SJCRH30 (cell line): ENCODE measurements at regions not wholly inside any gene's neighbourhood (a gene's known extent, or its start where the extent isn't known, plus 50 kb on each side); places are given as distances from the start of the nearest gene placed in this dataset.

Source experiments
- DNase-seq, 2 experiments: peaks; one replicate each; pipeline ENCODE4 v3.0.0-alpha.2; 2015 to 2020
- H3K27ac ChIP-seq: fragments of 250-450 bp; sonication (Bioruptor Pico); 2 replicates; pipeline ENCODE4 v1.5.1; 2020; ENCODE audit warnings: mild to moderate bottlenecking, moderate library complexity
- H3K27me3 ChIP-seq: fragments of 250-450 bp; sonication (Bioruptor Pico); 2 replicates; pipeline ENCODE4 v1.5.1; 2020; ENCODE audit warnings: mild to moderate bottlenecking, moderate library complexity
- H3K36me3 ChIP-seq: fragments of 250-450 bp; sonication (Bioruptor Pico); 2 replicates; pipeline ENCODE4 v1.5.1; 2020; ENCODE audit warnings: mild to moderate bottlenecking, moderate library complexity
- H3K4me1 ChIP-seq: fragments of 250-450 bp; sonication (Bioruptor Pico); 2 replicates; pipeline ENCODE4 v1.5.1; 2020; ENCODE audit warnings: mild to moderate bottlenecking, moderate library complexity
- H3K4me3 ChIP-seq: fragments of 250-450 bp; sonication (Bioruptor Pico); 2 replicates; pipeline ENCODE4 v1.5.1; 2020; ENCODE audit warnings: mild to moderate bottlenecking, moderate library complexity
- H3K9me3 ChIP-seq: fragments of 250-450 bp; sonication (Bioruptor Pico); replicated peaks from 2 replicates; pipeline ENCODE4 v1.5.1; 2020; ENCODE audit warnings: mild to moderate bottlenecking, moderate library complexity

GRCh38 chr6:97437087-97437486, 154.1 kb upstream of the MMS22L start:
- DNase-seq = peak in 1 of 2 experiments; percentile 46
- Histone ChIP-seq H3K36me3 (no peaks in the 10 kb centered on the region), H3K9me3 (no peaks in the 10 kb centered on the region), H3K4me3 (no peak overlapping the region), H3K27me3 (no peaks in the 10 kb centered on the region), H3K27ac (no peak overlapping the region), H3K4me1 (no peaks in the 10 kb centered on the region)

GRCh38 chr6:97438011-97438671, 155.1 kb upstream of the MMS22L start:
- H3K27ac ChIP-seq = no peak overlapping the region
- no peak for DNase-seq
- no peaks in the 10 kb centered on the region for H3K4me1 ChIP-seq
- no peaks in the 10 kb centered on the region for H3K9me3 ChIP-seq
- no peak overlapping the region for H3K4me3 ChIP-seq
- no peaks in the 10 kb centered on the region for H3K27me3 ChIP-seq
- H3K36me3 ChIP-seq = no peaks in the 10 kb centered on the region

- Histone ChIP-seq H3K9me3 (no peaks in the 10 kb centered on the region), H3K36me3 (no peaks in the 10 kb centered on the region), H3K27ac (no peak overlapping the region), H3K4me1 (no peaks in the 10 kb centered on the region), H3K4me3 (no peak overlapping the region), H3K27me3 (no peaks in the 10 kb centered on the region)
- peak; percentile 18 to 44 for DNase-seq
Measured at GRCh38 chr6:97440590-97441176, 157.7 kb upstream of the MMS22L start.

GRCh38 chr6:97443408-97444080, 160.5 kb upstream of the MMS22L start:
- H3K4me3 ChIP-seq = no peak overlapping the region
- no peak overlapping the region for H3K27ac ChIP-seq
- no peaks in the 10 kb centered on the region for H3K27me3 ChIP-seq
- no peaks in the 10 kb centered on the region for H3K9me3 ChIP-seq
- DNase-seq = no peak
- no peaks in the 10 kb centered on the region for H3K36me3 ChIP-seq
- no peaks in the 10 kb centered on the region for H3K4me1 ChIP-seq

GRCh38 chr6:97445407-97445806, 162.4 kb upstream of the MMS22L start:
- no peak for DNase-seq
- H3K4me1 ChIP-seq = no peaks in the 10 kb centered on the region
- no peaks in the 10 kb centered on the region for H3K36me3 ChIP-seq
- H3K9me3 ChIP-seq = no peaks in the 10 kb centered on the region
- H3K4me3 ChIP-seq = no peak overlapping the region
- 0 out of 2 replicates have a peak, but pooled peaks cover 3% of the 10 kb centered on the region for H3K27me3 ChIP-seq
- no peak overlapping the region for H3K27ac ChIP-seq

GRCh38 chr6:97449444-97449966, 166.5 kb upstream of the MMS22L start:
- no peak for DNase-seq
- Histone ChIP-seq H3K36me3 (no peaks in the 10 kb centered on the region), H3K9me3 (no peaks in the 10 kb centered on the region), H3K4me1 (no peaks in the 10 kb centered on the region), H3K27ac (no peak overlapping the region), H3K27me3 (0 out of 2 replicates have a peak, but pooled peaks cover 3% of the 10 kb centered on the region), H3K4me3 (no peak overlapping the region)

- H3K4me3 ChIP-seq = no peak overlapping the region
Measured at GRCh38 chr6:97450087-97450486, 167.1 kb upstream of the MMS22L start.

GRCh38 chr6:97456070-97456469, 173.1 kb upstream of the MMS22L start:
- no peaks in the 10 kb centered on the region for H3K36me3 ChIP-seq
- DNase-seq = no peak
- no peaks in the 10 kb centered on the region for H3K27me3 ChIP-seq
- H3K27ac ChIP-seq = no peak overlapping the region
- H3K4me1 ChIP-seq = no peaks in the 10 kb centered on the region
- H3K9me3 ChIP-seq = no peaks in the 10 kb centered on the region
- H3K4me3 ChIP-seq = no peak overlapping the region

More at GRCh38 chr6:97450087-97450486, 167.1 kb upstream of the MMS22L start:
- DNase-seq = no peak
- H3K27ac ChIP-seq = no peak overlapping the region
- H3K36me3 ChIP-seq = no peaks in the 10 kb centered on the region
- no peaks in the 10 kb centered on the region for H3K9me3 ChIP-seq
- 0 out of 2 replicates have a peak, but pooled peaks cover 3% of the 10 kb centered on the region for H3K27me3 ChIP-seq
- no peaks in the 10 kb centered on the region for H3K4me1 ChIP-seq

GRCh38 chr6:97459535-97459934, 176.5 kb upstream of the MMS22L start:
- H3K36me3 ChIP-seq = no peaks in the 10 kb centered on the region
- H3K4me1 ChIP-seq = no peaks in the 10 kb centered on the region
- H3K27ac ChIP-seq = no peak overlapping the region
- H3K9me3 ChIP-seq = no peaks in the 10 kb centered on the region
- no peaks in the 10 kb centered on the region for H3K27me3 ChIP-seq
- no peak for DNase-seq
- no peak overlapping the region for H3K4me3 ChIP-seq

GRCh38 chr6:97459986-97460385, 177.0 kb upstream of the MMS22L start:
- no peak for DNase-seq
- no peak overlapping the region for H3K4me3 ChIP-seq
- no peaks in the 10 kb centered on the region for H3K9me3 ChIP-seq
- no peaks in the 10 kb centered on the region for H3K27me3 ChIP-seq
- no peak overlapping the region for H3K27ac ChIP-seq
- H3K36me3 ChIP-seq = no peaks in the 10 kb centered on the region
- no peaks in the 10 kb centered on the region for H3K4me1 ChIP-seq

- no peaks in the 10 kb centered on the region for H3K9me3 ChIP-seq
- peak in 1 of 2 experiments; percentile 13 for DNase-seq
- no peaks in the 10 kb centered on the region for H3K36me3 ChIP-seq
- H3K4me1 ChIP-seq = no peaks in the 10 kb centered on the region
- no peak overlapping the region for H3K4me3 ChIP-seq
- no peaks in the 10 kb centered on the region for H3K27me3 ChIP-seq
- no peak overlapping the region for H3K27ac ChIP-seq
Measured at GRCh38 chr6:97460394-97461080, 177.5 kb upstream of the MMS22L start.

GRCh38 chr6:97461218-97461617, 178.2 kb upstream of the MMS22L start:
- Histone ChIP-seq H3K27ac (no peak overlapping the region), H3K4me3 (no peak overlapping the region), H3K36me3 (no peaks in the 10 kb centered on the region), H3K27me3 (no peaks in the 10 kb centered on the region), H3K9me3 (no peaks in the 10 kb centered on the region), H3K4me1 (no peaks in the 10 kb centered on the region)
- DNase-seq = no peak

GRCh38 chr6:97462031-97462430, 179.0 kb upstream of the MMS22L start:
- Histone ChIP-seq H3K36me3 (no peaks in the 10 kb centered on the region), H3K9me3 (no peaks in the 10 kb centered on the region), H3K4me1 (no peaks in the 10 kb centered on the region), H3K4me3 (no peak overlapping the region), H3K27me3 (no peaks in the 10 kb centered on the region), H3K27ac (no peak overlapping the region)
- no peak for DNase-seq

GRCh38 chr6:97462938-97463598, 180.1 kb upstream of the MMS22L start:
- no peaks in the 10 kb centered on the region for H3K27me3 ChIP-seq
- H3K36me3 ChIP-seq = no peaks in the 10 kb centered on the region
- DNase-seq = no peak
- no peak overlapping the region for H3K4me3 ChIP-seq
- no peaks in the 10 kb centered on the region for H3K9me3 ChIP-seq
- no peak overlapping the region for H3K27ac ChIP-seq
- no peaks in the 10 kb centered on the region for H3K4me1 ChIP-seq
